T-helper 22 cell (primary cell): ENCODE measurements at regions not wholly inside any gene's neighbourhood (a gene's known extent, or its start where the extent isn't known, plus 50 kb on each side); places are given as distances from the start of the nearest gene placed in this dataset.
"Not testable (repeated sequence)": the region's sequence is repeated elsewhere in the genome, so short reads cannot be mapped to it uniquely, and the experiment has no call there.

ENCODE experiments used
- DNase-seq: peaks from one replicate; pipeline ENCODE4 v3.0.0-alpha.2; 2020; ENCODE audit warnings: low read depth

- DNase-seq: no peak
These were observed 54.4 kb upstream of the GRIP1 start for GRCh38 chr12:66733321-66733720.

GRCh38 chr12:66733839-66734238, 55.0 kb upstream of the GRIP1 start:
- no peak for DNase-seq

DNA sequence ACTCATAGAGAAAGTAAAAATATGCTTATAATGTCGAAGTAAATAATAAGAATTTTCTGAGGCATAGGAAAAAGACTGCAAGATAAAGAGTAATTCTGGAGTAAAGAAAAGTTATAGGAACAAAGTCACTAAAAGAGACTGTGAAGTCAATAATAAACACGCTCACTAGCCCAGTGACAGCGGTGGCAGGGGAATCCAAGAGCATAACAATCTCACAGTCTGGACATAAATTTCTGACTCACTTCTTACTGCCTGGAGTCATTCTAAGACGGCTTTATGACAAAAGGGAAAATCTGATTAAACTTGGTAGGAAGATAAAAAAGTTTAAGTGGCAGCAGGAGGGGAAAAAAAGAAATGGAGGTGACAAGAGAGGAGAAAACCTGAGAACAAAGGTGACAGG, 56.4 kb upstream of the GRIP1 start:
- DNase-seq: no peak

DNA sequence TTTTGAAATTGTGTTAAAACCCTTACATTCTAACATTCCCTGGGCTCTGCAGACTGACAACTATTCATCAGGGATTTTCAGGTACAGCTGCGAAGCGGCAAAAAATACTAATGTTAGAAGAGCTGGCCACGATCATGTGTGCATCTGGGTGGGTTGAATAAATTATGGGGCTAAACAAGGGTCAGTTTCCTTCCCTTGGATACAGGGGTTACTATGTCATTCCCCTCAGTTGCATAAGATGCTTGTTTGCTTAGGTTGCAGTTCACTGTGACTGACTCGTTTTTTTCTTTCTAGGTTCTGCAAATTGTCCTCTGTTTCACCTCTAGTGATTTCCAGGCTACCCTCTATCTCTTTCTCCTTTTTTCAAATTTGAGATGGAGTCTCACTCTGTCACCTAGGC, 58.1 kb upstream of the GRIP1 start:
- DNase-seq: no peak

DNA sequence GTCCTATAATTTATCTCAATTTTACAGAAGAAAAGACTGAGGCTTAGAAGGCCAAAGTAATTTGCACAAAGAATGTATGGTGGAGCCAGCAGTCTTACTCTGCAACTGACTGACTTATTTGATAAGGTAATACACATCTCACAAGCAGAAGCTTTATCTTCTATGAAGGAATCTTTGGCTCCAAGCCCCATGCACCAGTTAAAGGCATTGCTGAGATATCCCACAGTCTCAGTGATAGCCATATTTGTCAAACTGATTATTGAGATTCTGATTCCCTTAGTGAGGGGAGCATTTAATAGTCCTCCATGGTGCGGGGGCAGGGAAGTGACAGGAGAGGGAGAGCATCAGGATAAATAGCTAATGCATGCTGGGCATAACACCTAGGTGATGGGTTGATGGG, 60.4 kb upstream of the GRIP1 start:
- DNase-seq: no peak

GRCh38 chr12:66739940-66740651, 61.2 kb upstream of the GRIP1 start:
- no peak for DNase-seq

GRCh38 chr12:66740732-66741131, 61.9 kb upstream of the GRIP1 start:
- DNase-seq: no peak

DNA sequence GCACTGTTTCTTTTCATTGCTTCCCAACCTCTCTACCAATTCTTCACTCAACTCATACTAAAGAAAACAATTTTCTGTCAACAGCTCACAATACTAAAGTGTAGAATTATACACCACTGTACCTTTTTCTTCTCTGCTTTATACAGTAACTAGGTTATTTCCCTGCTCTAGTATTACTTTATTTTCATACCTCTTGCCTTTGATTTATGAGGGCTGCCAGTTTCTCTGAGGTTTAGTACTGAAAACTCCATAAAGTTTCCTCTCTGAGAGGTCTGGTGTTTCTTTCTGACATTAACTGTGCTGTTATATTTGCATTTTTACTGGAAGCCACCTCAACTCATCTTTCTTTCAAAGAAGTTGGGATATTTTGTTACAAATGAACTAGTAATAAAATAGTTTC, 63.0 kb upstream of the GRIP1 start:
- DNase-seq: no peak

GRCh38 chr12:66742508-66743367, 63.9 kb upstream of the GRIP1 start:
- no peak for DNase-seq

GRCh38 chr12:66744461-66744860, 65.6 kb upstream of the GRIP1 start:
- no peak for DNase-seq

GRCh38 chr12:66744956-66745383, 66.1 kb upstream of the GRIP1 start:
- no peak for DNase-seq

GRCh38 chr12:66746489-66747201, 67.8 kb upstream of the GRIP1 start:
- no peak for DNase-seq

- DNase-seq: no peak
These were observed 72.7 kb upstream of the GRIP1 start for GRCh38 chr12:66751432-66752113.

DNA sequence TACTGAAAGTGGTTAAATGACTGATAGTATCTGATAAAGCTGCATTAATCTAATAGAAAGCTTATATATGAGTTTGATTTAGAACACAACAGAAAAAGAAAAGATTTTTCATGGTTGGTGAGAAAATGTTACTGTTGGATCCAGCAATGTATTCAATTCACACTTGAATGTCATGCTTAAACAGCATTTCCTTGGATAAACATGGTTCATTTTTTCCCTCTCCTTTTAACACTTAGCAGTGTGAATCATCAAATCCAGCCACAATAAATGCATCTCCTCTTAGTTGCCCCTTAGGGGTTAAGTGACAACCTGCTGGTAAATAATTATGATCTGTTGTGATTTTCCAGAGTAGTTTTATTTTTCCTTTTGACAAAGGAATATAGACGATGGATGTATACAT, 74.9 kb upstream of the GRIP1 start:
- DNase-seq: no peak

GRCh38 chr12:66755727-66756395, 77.0 kb upstream of the GRIP1 start:
- no peak for DNase-seq

DNA sequence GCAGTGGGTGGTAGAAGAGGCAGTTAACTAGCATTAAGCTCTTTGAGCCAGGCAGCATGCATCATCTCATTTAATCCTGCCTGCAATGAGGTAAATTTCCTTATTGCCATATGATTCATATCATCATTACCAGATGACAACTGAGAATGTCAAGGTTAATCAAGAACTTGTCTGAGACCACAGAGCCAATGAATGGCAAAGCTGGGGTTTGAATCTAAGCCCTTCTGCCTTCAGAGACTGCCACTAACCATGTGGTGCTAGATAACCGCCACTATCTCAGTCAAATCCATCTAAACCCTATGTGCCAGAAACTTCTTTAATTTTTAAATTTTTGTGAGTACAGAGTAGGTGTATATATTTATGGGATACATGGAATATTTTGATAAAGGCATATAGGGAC, 77.8 kb upstream of the GRIP1 start:
- DNase-seq: no peak

DNA sequence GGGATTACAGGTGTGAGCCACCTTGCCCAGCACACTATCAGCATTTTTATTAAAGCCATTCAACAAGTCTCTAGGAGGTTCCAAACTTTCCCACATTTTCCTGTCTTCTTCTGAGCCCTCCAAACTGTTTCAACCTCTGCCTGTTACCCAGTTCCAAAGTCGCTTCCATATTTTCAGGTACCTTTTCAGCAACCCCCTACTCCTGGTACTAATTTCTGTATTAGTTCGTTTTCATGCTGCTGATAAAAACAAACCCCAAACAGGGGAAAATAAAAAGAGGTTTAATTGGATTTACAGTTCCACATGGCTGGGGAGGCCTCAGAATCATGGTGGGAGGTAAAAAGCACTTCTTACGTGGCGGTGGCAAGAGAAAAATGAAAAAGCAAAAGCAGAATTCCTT, 81.2 kb upstream of the GRIP1 start:
- not testable (repeated sequence) for DNase-seq

- no peak for DNase-seq
These were observed 84.6 kb upstream of the GRIP1 start for GRCh38 chr12:66763467-66763866.

DNA sequence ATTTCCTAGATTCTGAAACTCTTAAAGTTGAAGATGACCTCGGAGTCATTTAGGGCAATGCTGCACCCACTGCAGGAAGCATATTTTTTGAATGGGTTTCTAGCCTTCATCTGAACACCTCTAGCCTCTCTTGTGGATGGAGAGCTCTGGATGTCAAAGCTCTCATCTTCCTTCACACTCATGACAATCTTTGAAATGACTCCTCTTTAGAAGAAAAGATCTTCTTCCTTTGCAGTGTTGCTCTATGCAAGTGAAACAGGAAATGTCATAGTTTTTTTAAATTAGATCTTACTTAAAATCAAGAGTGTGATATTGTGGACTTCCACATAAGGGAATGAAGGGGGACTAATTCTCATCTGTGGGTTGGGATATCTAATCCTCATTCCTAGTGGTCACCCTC, 86.3 kb upstream of the GRIP1 start:
- DNase-seq: no peak

- DNase-seq: no peak
These were observed 88.7 kb upstream of the GRIP1 start for GRCh38 chr12:66767536-66767935.

GRCh38 chr12:66768293-66768692, 89.4 kb upstream of the GRIP1 start:
- DNase-seq: no peak

DNA sequence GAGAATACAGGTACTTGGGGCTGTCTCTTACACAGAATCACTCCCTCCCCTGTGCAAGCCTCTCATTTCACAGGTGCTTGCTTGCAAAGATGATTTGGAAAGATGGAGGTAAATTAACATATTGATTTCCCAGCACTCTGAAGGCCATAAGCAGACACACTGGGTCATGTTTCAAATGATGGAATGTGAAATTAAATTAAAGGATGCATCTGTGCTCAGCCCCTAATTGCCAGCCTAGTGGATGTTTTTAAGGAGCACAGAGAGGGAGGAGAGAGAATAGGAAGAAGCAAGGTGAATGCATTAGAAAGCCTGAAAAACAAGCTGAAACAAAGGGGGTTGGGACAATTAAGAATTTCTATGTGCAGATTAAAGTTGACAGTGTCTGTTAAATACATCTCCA, 96.1 kb upstream of the GRIP1 start:
- DNase-seq: no peak
